Femur (tissue), 1 donor: ENCODE measurements at regions not wholly inside any gene's neighbourhood (a gene's known extent, or its start where the extent isn't known, plus 50 kb on each side); places are given as distances from the start of the nearest gene placed in this dataset.

Experiments
- DNase-seq: peaks from one replicate; pipeline ENCODE4 v3.0.0-alpha.2; 2017

GRCh38 chr18:71707400-71707799, 836.7 kb downstream of the CBLN2 start:
- no peak for DNase-seq

- DNase-seq, result no peak
Observed at GRCh38 chr18:71689416-71690160, 854.6 kb downstream of the CBLN2 start.

- no peak for DNase-seq
Observed at GRCh38 chr18:71682591-71682990, 861.6 kb downstream of the CBLN2 start.

GRCh38 chr18:71678144-71678543, 866.0 kb downstream of the CBLN2 start:
- DNase-seq, result no peak

- no peak for DNase-seq
Observed at GRCh38 chr18:71673954-71674353, 870.2 kb downstream of the CBLN2 start.

- no peak for DNase-seq
Observed at GRCh38 chr18:71673498-71673897, 870.6 kb downstream of the CBLN2 start.

GRCh38 chr18:71666481-71666880, 877.7 kb downstream of the CBLN2 start:
- no peak for DNase-seq

- DNase-seq, result no peak
Observed at GRCh38 chr18:71665131-71665530, 879.0 kb downstream of the CBLN2 start.

GRCh38 chr18:71643822-71644221, 900.3 kb downstream of the CBLN2 start:
- no peak for DNase-seq

- no peak for DNase-seq
Observed at GRCh38 chr18:71630696-71631095, 913.4 kb downstream of the CBLN2 start.

- DNase-seq, result no peak
Observed at GRCh38 chr18:71625556-71626090, 918.5 kb downstream of the CBLN2 start.

GRCh38 chr18:71598374-71598773, 945.8 kb downstream of the CBLN2 start:
- DNase-seq, result no peak

- no peak for DNase-seq
Observed at GRCh38 chr18:71597219-71597618, 946.9 kb downstream of the CBLN2 start.

GRCh38 chr18:71583252-71583651, 960.9 kb downstream of the CBLN2 start:
- DNase-seq, result no peak

- no peak for DNase-seq
Observed at GRCh38 chr18:71554686-71555085, 989.5 kb downstream of the CBLN2 start.

GRCh38 chr18:71541643-71542042, 1002.5 kb downstream of the CBLN2 start:
- DNase-seq, result no peak

GRCh38 chr18:71529703-71530303, 1014.3 kb downstream of the CBLN2 start:
- DNase-seq, result no peak

- DNase-seq, result no peak
Observed at GRCh38 chr18:71523483-71524435, 1020.4 kb downstream of the CBLN2 start.

- DNase-seq, result no peak
Observed at GRCh38 chr18:71505526-71505925, 1038.6 kb downstream of the CBLN2 start.

- no peak for DNase-seq
Observed at GRCh38 chr18:71503222-71503621, 1040.9 kb downstream of the CBLN2 start.

- DNase-seq, result no peak
Observed at GRCh38 chr18:71485611-71486010, 1058.5 kb downstream of the CBLN2 start.

GRCh38 chr18:71471963-71472725, 1072.0 kb downstream of the CBLN2 start:
- DNase-seq, result no peak
